ENCODE measurements at regions not wholly inside any gene's neighbourhood (a gene's known extent, or its start where the extent isn't known, plus 50 kb on each side); places are given as distances from the start of the nearest gene placed in this dataset.
"Not testable (repeated sequence)": the region's sequence is repeated elsewhere in the genome, so short reads cannot be mapped to it uniquely, and the experiment has no call there.

DNA sequence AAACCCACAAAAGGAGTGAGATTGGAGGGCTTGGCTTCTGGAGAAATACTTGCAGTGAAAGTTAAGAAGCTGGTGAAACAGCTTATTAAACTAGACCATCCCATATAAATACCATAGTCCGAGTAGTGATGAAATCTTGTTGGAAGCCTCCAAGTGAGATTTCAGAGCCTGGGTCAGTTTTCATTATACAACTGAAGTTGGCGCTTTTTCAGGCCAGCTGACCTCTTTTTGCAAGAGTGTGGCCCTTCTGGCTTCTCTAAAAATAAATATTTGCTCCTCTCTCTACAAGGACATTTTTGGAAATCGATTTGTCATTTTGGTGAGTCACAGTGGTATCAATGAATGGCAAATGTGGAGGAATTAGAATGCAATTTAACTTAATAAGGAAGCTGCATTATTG, 51.2 kb upstream of the THRB start:
- DNase-seq = peak; percentile 79 to 80

DNA sequence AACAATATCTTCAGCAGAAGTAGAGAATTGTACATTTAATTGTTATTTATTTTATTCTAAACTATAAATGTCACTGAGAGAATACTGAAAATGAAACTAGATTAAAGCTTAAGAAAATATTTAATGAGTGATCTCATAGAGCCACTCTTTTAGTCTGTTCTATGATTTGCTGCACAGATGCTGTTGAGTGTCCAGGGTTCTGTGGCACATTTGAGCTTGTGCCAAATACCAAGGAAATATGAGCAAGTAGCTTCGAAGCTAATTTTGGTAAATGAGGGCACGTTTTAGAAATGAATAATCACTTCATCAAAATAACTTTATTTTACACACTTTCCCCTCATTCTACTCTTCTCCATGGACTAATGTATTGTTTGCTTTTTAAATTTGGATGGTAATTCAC, 53.6 kb upstream of the THRB start:
- DNase-seq = no peak

DNA sequence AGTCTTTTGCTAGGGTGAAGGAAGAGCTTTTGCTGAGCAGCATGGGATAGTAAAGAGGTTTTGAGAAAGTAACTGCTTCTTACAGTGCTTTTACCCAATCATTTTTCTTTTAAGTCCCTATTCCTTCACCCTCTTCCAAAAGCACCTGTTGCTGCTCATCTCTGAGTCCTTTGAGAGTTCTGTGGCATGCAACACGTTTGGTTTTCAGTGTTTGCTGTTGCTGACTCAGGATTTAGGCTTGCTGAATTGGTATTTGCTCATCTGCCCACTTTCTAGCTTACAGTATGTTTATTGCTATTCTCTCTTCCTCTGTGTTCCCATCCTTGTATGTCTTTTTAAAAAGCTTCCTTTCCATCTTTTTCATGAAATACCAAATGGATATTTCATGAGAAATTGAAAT, 55.9 kb upstream of the THRB start:
- no peak for DNase-seq

DNA sequence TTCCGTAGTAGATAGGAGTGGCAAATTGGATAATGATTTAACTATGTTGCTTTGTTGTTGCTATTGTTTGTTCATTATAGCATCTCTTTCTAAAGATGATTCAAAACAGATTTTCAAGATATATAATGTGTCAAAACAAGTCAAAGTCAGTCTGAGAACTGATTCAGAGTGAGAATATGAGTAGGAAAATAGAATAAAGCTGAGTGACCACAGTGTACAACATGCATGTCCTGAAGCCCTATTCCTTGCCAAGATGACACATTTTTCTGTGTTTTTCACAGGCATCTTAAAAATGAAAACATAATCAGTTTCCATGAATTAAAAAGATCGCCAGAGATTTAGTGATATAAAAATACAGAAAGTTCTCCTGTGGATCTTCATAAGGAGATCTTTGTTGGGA, 57.0 kb upstream of the THRB start:
- no peak for DNase-seq

DNA sequence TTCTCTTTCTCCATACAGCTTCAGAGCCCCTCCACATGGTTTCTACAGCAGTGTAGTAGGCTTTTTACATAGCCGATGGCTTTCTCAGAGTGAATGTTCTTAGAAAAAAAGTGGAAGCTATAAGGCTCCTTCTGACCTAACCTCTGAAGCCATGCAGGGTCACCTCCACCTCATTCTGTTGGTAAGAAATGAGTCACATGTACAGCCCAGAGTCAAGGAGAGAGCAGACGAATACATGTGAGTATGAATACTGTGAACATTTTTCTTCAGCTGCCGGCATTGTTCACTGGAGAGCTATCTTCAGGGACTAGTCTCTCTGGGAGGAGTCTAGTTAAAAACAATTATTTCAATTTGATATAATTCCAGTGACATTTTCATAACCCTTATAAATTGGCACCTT, 68.2 kb upstream of the THRB start:
- no peak for DNase-seq

DNA sequence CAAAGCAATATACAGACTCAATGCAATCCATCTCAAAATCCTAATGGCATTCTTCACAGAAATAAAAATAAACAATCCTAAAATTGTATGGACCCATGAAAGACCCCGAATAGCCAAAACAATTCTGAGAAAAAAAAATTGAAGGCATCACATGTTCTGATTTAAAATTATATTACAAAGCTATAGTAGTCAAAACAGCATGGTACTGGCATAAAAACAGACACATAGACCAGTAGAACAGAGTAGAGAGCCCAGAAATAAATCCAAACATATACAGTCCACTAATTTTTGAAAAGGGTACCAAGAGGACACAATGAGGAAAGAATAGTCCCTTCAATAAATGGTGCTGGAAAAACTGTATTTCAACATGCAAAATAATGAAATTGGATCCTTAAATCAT, 70.4 kb upstream of the THRB start:
- no peak for DNase-seq

DNA sequence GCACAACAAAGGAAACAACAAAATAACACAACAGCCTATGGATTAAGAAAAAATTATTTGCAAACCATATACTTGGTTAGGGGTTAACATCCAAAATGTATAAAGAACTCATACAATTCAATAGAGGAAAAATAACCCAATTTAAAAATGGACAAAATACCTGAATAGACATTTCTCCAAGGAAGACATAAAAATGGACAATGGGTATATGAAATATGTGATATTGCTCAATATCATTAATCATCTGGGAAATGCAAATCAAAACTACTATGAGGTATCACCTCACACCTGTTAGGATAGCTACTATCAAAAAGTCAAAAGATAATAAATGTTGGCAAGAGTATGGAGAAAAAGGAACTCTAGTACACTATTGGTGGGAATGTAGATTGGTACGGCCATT, 71.0 kb upstream of the THRB start:
- DNase-seq = no peak

DNA sequence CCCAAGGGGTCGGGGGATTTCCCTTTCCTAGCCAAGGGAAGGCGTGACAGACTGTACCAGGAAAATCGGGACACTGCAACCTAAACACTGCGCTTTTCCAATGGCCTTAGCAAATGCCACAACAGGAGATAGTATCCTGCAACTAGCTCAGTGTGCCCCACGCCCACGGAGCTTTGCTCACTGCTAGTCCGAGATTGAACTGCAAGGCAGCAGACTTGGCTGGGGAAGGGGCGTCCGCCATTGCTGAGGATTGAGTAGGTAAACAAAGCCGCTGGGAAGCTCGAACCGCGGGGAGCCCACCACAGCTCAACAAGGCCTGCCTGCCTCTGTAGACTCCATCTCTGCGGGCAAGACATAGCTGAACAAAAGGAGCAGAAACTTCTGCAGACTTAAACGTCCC, 72.3 kb upstream of the THRB start:
- DNase-seq = no peak

DNA sequence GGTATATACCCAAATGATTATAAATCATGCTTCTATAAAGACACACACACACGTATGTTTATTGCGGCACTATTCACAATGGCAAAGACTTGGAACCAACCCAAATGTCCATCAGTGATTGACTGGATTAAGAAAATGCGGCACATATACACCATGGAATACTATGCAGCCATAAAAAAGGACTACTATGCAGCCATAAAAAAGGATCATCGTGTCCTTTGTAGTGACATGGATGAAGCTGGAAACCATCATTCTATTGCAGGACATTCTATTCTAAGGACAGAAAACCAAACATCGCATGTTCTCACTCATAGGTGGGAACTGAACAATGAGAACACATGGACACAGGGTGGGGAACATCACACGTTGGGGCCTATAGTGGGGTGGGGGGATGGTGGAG, 77.8 kb upstream of the THRB start:
- not testable (repeated sequence) for DNase-seq

DNA sequence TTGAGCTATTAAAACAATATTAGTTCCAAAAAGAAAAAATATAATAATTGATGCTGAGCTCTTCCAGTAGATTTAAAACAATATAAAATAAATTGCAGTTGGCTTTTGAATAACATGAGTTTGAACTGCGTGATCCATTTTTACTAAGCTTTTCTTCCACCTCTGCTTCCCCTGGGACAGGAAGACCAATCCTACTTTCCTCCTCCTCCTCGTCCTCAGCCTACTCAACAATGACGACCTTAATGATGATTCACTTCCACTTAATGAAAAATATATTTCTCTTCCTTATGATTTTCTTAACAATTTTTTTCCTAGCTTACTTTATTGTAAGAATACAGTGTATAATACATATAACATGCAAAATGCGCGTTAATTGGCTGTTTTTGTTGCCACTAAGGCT, 78.9 kb upstream of the THRB start:
- no peak for DNase-seq

DNA sequence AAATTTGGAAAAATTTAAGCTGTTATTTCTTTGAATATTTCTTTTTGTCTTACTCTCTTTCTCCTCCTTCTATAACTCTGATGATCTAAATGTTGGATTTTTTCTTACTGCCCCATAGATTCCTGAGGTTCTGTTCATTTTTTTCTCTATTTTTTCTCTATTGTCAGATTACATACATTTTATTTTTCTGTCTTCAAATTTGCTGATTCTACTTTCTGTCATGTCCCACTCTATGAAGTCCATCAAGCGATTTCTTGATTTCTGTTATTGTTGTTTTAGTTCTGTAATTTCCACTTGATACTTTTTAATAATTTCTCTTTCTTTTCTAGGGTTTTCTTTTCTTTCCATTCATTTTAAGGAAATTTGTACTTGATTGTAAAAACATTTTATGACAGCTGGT, 83.7 kb upstream of the THRB start:
- DNase-seq = no peak

DNA sequence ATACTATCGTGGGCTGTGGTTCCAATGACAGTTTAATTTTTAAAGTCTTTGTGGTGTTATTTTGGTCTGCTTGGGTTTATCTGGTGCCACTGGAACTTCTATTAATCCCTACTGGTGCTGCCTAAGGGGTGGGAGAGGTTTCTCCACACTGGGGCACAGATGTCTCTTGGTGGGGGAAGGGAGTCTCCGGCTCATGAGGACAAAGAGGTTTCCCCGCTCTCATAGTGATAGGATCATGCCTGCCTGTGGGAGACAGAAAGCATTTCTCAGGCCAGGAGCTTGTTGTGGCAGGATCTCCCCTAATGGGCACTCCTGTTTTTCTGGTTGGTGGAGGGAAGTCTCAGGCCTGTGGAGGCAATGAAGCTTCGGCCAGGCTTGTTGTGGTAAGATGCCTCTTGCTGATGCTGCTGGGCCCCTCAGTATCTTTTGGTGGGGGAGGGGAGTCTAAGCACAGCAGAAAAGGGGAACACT, 84.3 kb upstream of the THRB start:
- no peak for DNase-seq

DNA sequence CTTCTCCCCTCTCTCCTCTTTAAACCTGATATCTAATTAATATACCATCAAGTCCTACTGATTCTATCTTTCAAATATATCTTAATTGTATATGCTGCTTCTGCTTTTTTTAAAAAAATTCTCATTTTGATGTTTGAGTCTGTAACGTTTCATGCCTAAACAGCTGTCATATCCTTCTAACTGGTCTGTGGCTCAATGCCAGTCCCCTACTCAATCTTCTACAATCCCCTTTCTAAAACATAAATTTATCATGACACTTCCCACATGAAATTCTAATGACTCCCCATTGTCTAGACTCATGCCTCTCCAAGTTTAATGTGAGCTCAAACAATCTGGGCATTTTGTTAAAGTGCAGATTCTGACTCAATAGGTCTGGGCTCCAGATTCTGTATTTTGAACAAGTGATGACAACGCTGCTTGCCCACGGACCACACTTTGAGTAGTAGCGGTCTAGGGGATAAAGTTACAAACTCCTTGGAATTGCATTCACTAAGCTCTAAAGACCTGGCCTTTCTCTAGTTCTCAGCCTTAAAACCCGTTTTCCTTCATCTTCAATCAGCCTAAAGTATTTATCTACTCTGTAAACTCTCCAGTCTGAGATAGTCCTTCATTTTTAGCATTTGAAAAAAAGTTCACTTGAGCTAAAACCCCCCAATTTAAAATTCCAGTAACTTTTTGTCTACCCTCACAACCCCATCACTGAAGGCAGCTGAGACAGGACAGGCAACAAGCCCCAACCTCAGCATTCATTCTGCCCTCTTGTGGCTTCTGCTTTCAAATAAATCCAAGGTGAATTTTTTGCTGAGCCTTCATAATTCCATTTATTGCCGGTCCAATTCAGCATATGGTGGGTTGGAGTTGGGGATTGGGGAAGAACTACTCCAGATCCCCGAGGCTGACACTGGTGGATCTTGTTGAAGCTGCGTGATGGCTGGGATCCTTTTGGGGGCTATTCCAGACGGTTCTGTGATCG, 88.1 kb upstream of the THRB start:
- no peak for DNase-seq

DNA sequence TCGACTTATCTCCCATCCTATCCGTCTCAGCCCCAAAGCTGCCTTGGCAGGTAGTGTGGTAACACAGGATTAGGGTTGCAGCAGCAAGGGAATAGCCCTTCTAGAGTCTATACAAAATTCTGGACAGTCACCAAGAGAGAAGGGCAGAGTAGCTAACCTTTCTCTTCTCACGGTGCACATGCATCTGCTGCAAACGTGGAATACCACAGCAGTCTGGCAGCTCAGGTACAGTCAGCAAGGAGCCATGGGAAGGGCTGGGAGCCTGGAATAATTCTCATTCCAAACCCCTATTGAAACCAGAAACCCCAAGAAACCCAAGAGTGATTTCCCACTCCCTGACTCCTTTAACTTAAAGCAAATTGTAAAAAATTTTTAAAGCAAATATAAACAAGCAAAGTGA, 92.3 kb upstream of the THRB start:
- DNase-seq = no peak

DNA sequence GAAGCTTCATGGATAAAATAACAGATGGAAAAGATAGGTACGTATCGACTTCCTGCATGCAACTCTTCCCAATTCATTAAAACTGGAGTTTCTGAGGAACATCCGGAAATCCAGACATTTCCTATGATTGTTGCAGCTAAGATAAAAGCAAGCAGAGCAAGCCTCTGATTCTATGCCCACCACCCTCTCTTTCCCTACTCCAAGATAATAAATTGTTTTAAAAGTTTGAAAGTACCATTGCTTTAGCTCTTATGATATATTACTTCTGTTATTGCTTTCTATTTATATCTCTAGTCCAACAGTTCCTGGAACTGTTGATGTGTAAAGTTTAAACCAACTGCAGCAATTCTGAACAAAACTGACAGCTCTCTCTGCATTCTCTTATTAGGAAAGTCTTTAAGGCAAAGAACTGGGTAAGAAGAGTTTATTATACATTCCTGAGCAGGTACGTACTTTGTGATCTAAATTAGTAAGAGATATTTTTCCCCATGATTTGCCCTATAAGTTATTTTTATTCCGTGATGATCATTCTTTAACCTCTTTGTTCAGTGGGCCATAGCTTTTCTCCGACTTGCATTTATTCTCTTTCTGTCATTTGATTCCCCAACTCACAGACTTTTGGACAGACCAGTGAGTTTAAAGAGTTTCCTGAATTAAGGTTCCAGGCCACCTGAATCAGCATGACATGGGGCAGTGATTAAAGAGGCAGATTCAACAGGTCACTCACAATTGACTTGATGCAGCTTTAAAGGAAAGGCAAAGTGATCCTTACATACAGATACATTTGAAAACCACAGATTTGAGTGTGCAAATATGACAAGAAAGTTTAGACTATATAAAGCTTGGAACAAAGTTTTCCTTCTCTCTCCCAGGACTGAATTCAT, 94.2 kb upstream of the THRB start:
- DNase-seq = no peak

DNA sequence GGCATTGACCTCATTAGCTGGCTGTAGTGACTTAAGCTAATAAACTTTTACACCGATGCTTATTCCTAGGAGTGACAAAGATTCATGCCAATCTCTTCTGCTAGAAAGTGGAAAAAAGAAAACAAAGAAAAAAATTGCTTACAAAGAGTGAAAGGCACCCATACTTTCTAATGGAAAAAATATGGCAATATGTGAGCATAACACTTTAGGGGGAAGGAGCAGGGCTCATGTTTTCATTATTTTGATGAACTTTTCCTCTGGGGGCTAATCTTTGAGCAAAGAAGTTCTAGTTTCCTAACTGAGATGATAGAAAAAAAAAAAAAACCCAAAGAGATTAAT, 94.8 kb upstream of the THRB start:
- no peak for DNase-seq

DNA sequence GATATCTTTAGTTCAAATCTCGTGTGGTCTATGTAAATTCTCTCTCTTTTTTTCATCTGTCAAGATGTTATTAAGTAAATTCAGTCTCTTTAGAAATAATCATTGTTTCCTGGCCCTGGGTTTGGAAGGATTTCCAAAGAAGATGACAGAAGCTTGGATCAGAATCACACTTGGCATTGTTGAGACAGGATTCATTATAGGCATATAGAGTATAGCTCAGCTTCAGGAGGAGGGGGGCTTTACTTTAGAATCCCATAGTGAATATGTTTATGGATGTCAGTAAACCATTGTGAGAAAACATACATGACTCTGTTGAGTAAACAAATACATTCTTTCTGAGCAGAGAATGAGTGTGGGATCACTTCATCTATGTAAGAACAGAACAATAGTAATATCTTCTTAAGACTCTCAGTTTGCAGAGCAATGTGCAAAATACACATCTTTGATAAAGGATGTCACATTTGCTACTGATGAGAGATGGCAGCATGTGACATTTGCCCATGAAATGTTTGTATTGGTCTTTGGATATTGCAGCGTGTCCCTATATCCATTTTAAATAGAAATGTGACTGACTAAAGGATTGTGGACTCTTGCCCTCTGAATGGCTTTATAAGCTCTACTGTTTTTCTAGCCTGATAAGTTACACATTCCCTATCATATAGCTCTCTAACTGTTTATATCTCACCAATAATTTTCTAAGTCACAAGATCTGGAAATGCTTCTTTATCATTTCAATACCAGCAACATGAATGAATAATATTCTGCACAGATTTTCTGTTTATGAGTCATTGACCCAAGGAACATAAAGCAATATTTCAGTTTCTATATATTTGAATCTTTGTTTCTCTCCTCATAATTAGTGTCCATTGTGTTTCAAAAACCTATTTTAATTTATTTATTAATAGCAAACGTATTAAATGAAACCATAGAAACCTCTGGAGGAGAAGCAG, 95.6 kb upstream of the THRB start:
- peak; percentile 74 to 76 for DNase-seq

DNA sequence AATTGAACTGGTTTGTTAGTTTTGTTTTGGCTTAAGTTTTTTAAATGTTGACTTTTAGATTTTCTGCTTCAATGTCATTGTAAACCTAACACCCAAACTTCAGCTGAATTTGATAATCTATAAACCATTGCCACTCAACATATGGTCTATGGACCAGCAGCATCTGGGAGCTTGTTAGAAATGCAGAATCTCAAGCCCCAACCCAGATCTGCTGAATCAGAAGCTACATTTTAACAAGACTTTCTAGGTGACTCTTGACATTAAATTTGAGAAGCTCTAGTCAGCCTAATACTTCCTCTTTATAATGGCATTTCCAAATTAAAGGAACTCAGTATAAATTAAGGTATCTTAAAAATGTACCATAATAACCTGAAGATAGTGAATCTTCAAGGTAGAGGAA, 96.5 kb upstream of the THRB start:
- DNase-seq = no peak

DNA sequence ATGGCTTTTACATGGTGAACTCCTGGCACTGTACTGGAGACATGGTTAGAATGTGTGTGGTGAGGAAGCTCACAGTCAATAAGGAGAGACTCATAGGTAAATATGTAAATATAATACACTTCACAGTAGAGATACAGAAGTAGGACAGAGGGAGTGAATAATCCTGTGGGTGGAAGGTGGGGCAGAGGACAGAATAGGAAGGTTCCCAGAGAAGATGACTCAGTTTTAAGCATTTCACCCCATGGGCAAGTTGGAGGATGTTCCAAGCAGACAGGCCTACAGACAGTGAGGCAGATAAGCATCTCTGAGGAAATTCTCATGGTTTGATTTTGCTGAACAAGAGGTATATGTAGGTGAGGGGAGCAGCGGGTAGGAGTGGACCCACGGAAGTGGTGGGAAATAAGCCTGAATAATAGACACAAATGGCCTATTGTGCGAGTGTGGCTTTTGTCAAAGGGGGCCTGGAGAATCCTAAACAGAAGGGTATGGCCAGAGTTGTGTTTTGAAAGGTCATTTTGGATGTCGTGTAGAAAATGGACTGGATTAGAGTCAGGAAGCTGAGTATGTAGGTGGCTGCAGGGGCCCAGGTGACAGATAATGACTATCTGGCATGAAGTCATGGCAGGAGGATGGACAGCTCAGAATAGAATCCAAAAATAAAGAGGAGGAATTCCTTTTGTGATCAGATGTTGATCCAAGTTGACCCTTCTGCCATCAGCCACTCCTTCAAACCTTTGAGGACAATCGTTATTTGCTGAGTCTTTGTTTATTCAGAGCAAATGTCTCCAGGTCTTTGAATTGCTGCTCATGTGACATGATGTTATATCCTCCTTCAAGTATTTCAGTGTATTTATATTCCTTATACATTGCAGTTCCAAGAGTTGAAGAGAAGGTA, 97.3 kb upstream of the THRB start:
- no peak for DNase-seq

DNA sequence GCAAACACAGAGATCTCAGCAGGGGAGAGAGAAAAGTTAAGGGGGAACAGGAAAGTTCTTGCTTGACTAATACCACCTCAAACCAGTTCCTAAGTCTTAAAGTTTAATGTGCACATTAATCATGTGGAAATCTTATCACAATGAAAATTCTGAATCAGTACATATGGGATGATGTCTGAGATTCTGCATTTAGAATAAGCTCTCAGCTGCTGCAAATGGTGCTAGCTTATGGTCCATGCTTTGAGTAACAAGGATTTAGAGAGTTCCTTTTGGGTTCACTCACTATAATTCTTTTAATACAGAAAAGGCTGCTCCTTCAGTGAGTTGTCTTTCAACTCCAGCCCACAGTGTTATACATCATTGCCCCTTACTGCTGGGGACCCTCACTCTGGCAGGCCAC, 99.5 kb upstream of the THRB start:
- no peak for DNase-seq

DNA sequence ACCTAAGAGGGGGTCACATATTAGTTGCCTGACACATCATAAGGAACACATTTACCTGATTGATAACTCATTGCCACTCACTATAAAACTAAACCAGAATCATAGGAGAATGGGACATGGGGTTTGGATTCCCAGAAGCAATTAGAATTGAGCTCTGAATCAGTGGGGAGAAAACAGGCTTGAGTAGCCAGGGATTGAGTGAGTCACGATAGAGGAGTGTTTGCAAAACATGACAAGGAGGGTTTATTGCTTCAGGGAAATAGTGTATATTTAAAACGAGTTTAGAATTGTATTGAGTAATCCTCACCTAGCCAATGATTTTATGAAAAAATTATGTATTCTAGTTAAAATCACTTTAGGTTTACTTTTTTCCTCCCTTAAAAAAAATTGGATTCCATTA, 101.1 kb upstream of the THRB start:
- DNase-seq = no peak
